NCI-H524 treated with DMSO at 0.1 percent for 48 hours (cell line): ENCODE measurements at regions not wholly inside any gene's neighbourhood (a gene's known extent, or its start where the extent isn't known, plus 50 kb on each side); places are given as distances from the start of the nearest gene placed in this dataset.
"Not testable (repeated sequence)": the region's sequence is repeated elsewhere in the genome, so short reads cannot be mapped to it uniquely, and the experiment has no call there.

Source experiments
- DNase-seq: peaks from one replicate; lab custom pipeline; 2025; lab: John Stamatoyannopoulos, UW

DNA sequence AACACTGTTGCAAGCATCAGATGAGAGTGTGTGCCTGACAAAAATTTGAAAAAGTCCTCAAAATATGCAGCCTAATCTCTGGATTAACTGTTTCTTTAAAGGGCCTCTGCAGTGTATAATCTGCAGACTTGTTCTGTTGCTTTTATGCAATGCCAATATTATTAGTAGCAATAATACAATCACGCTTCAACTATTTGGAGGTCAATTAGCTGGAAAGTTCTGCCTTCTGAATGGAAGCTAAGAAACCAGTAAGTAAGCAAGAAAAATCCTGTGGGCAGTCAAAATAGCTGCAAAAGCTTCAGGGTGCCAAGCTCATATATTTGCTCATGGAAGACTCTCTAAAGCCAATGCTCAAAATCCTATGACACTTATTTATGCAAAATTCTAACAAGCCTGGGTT, 153.2 kb upstream of the NR2F2 start:
- DNase-seq, result no peak

- no peak for DNase-seq
These were observed 150.3 kb upstream of the NR2F2 start for GRCh38 chr15:96180087-96180748.

- no peak for DNase-seq
These were observed 149.3 kb upstream of the NR2F2 start for GRCh38 chr15:96181217-96181616.

DNA sequence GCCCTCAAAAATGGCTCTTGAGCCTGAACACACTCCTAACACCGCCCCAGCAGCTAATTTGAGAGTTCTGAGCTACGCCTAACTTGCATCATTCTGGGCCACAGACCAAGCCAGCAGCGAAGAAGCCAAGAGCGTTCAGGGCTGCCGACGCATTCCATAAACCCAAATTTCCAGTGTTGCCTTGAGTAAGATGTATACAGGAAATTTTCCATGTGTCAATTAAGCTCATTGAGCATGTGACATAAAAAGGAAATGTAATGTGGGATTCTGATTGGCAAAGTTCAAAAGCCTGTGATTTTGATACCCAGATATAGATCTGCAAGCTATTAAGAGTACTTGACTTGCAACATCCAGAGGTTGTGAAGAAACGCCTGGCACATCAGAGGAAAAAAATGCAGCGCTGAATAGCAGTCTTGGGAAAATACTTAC, 148.6 kb upstream of the NR2F2 start:
- no peak for DNase-seq

DNA sequence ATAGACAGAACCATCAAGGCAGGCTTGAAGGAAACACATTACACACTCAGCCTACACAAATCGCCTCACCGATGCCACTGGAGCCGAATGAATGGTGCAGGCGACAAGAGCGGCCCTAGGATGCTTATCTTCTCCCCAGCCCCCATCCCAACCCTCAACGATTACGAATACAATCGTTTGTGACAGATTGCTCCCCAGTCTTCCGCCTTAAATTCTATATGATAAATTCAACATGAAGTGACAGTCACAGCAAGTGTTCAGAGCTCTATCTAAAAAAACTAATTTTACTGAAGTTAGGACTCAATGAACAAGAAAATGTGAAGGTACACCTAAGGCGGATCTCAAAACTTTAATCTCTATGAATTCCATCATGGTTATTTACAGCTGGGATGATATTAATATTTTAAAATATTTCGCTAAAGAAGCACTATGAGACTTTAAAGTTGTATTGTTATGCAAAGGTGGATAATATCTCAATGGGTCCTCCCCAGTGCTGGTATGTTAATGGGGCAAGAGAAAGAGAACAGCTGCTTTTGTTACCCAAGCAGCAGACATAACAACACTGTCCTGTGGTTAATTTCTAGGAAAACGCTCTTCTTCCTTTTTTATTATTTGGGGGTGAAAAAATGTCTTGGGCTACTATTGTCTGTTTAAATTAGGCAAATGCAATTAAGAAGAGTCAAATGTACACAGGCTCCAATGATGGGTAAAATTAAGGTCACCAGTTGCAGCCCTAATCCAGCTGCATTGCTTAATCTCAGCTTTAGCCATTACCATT, 147.6 kb upstream of the NR2F2 start:
- DNase-seq, result no peak

- DNase-seq, result no peak
These were observed 147.0 kb upstream of the NR2F2 start for GRCh38 chr15:96183514-96183850.

DNA sequence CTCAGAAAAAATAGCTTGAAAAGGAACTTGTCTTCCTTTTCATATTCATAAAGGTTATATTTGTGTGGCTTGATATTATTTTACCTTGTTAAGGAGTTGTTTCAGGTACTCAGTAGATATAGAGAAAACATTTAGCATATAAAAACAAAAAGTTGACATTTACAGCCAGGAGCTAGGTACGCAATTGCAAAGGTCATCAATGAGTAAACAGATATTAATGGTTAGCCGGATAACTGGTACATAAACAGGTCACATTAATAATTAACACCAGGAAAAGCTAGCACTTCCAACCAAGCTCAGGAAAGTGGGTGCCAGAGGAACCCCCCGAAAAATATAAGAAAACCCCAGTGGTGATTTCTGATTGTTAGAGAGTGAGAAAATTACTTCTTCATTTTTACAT, 146.6 kb upstream of the NR2F2 start:
- DNase-seq, result no peak

GRCh38 chr15:96184297-96184696, 146.2 kb upstream of the NR2F2 start:
- no peak for DNase-seq

GRCh38 chr15:96186105-96186504, 144.4 kb upstream of the NR2F2 start:
- no peak for DNase-seq

GRCh38 chr15:96187341-96188305, 142.9 kb upstream of the NR2F2 start:
- DNase-seq, result no peak

- no peak for DNase-seq
These were observed 132.8 kb upstream of the NR2F2 start for GRCh38 chr15:96197721-96198120.

DNA sequence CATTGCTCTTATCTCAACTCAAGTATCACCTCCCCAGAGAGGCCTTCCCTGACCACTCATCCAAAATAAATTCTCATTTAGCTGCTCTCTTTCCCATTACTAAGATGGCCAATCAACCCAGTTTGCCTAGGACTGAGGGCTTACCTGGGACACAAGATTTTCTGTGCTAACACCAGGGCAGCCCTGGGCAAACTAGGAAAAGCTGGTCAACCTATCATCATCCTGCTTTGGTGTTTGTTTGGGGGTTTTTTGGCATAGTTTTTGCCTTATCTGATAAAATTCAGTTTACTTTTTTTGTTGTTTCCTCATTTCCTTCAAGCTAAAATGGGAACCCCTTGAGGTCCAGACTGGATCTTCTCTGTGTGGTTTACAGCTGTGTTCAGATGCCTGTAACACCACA, 131.4 kb upstream of the NR2F2 start:
- DNase-seq, result no peak

DNA sequence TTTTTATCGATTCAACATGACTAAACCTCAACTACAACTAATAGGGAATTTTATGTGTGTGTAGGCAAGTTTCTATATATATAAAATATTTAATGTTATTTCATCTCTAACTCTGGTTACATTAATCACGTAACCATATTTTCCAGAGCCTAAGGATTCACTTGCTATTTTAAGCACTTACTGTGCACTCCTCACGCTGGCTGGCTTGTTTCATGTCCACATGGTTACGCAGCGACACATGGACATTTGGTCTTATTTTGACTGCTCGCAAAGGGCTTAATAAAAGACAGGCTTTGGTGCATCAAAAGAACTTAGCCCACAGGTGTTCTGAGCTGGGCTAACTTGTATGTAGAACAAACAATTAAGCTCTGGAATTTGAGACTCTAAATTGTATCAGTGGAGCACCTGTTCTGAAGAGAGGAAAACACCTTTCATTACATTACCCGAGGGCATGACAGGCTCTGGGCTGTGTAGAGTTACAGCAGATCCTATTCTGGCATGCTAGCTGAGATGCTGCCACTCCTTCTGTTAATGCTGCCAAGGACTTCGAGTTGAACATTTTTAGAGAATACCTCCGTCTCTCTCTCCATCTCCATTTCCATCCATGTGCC, 130.0 kb upstream of the NR2F2 start:
- no peak for DNase-seq

GRCh38 chr15:96201696-96202095, 128.8 kb upstream of the NR2F2 start:
- DNase-seq, result no peak

- not testable (repeated sequence) for DNase-seq
These were observed 124.9 kb upstream of the NR2F2 start for GRCh38 chr15:96205588-96205987.

DNA sequence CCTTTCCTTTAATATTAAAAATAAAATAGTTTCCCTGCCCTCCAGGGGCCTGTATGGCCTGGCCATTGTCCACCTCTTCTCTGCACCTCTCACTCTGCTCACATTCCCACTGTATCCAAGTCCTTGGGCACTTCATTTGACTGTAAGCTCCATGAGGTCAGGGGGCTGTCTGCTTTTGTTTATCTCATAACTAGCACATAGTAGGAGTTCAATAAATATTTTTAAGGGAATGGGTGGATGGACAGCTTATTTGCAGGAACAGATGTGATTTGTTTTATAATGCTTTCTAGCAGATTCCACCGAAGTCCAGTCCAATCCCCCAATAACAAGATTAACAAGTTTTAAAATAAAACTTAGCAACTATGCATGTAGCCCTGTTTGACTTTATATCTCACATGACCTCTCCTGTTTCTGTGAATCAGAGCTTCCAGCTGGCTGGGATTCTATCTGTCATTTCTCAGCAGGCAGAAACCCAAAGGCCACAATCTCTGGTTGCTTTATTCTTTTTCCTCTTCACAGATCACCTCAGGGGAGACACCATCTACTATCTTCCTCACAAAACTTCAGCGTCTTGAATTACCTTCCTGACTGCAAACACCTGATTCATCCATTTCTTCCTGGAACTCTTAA, 123.0 kb upstream of the NR2F2 start:
- DNase-seq, result no peak

DNA sequence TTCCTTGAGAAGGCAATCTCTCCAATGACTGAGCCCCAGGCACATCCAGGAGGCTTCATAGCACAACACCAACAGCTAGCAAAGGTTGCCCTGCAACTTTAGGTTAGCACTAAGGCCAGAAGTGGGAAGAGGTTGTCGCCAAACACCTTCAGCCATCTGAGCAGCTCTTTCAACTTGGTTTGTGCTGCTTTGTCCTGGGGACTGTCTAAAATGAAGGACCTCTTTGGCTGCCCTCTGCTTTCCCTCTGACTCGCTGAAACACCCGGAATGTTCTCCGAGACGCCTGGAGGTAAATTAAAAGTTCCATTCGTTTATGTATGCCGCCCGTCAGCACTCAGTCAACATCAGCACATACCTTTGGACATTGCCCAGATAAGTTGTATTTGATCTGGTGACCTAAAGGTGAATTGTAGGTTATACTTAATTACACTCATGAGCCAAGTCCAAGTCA, 121.2 kb upstream of the NR2F2 start:
- no peak for DNase-seq

GRCh38 chr15:96213045-96213444, 117.5 kb upstream of the NR2F2 start:
- no peak for DNase-seq

GRCh38 chr15:96213896-96214295, 116.6 kb upstream of the NR2F2 start:
- DNase-seq, result no peak

- DNase-seq, result not testable (repeated sequence)
These were observed 114.0 kb upstream of the NR2F2 start for GRCh38 chr15:96216481-96216880.

DNA sequence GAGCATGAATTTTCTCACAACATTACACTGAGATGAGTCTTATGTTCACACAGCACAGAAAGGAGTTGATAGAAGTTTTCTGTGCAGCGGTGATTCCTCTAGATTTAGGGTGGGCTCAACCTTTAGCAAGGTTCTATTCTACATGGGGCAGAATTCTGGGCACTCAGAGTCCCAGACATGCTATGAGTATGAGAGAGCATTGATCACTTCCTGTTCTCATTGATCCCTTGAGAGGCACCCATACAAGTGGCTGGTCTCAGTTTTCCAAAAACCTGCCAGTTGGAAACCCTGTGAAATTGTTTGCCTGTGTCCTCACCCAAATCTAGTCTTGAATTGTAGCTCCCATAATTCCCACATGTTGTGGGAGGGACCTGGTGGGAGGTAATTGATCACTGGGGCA, 112.5 kb upstream of the NR2F2 start:
- DNase-seq, result no peak
